ENCODE measurements at regions not wholly inside any gene's neighbourhood (a gene's known extent, or its start where the extent isn't known, plus 50 kb on each side); places are given as distances from the start of the nearest gene placed in this dataset.

DNA sequence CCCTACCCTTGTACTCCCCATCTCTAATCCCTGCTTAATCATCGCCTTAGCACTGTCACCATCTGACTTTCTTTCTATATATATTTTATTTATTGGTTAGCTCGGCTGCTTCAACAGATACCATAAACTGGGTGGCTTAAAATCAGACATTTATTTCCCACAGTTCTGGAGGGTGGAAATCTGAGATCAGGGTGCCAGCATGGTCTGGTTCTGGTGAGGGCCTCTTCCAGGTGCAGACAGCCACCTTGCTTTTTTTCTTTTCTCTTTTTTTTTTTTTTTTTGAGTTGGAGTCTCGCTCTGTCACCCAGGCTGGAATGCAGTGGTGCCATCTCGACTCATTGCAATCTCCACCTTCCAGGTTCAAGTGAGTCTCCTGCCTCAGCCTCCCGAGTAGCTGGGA, 127.5 kb upstream of the ESR1 start:
- H3K27ac Mint-ChIP-seq = no peak overlapping the region
- WGBS, 2 experiments (ENCODE audit: insufficient coverage in 1 of 2, insufficient read length in 1 of 2) = 75 to 95% methylated on average over 2 to 5 of the region's 5 CpGs

DNA sequence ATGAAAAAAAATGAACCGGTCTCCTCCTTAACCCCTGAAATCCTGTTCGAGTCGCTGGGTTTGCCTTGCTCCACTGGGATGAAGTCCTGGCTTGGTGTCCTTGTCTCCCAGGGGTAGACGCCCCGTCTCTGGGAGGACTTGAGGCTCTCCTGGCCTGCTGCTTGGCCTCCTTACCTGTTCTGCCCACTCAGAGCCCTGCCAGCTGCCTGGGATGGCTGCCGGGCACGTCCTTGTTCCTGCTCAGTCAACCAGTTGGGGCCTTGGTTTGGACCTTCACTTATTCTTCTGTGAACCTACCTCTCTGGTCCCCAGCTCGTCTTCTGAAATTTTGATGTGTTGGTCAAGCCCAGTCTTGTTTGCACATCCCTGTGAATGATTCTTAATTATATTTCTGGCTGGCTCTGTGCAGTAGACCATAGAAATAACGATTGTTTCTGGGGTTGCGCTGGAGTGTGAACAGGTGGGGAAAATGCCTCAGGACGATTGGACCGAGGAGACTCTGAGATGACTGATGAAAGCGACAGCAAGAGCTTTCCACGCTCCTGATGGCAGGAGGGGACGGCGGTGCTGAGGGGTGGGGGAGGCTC, 126.5 kb upstream of the ESR1 start:
- DNase-seq = no peak
- H3K27ac ChIP-seq (ENCODE audit: low read depth, low read length) = no peak overlapping the region
- no peak overlapping the region for H3K27ac Mint-ChIP-seq
- H3K9ac ChIP-seq (ENCODE audit: extremely low read depth, low read length, poor library complexity, severe bottlenecking) = no peak overlapping the region
- H3K4me3 Mint-ChIP-seq = no peak overlapping the region
- TF ChIP-seq, protein P1, sequence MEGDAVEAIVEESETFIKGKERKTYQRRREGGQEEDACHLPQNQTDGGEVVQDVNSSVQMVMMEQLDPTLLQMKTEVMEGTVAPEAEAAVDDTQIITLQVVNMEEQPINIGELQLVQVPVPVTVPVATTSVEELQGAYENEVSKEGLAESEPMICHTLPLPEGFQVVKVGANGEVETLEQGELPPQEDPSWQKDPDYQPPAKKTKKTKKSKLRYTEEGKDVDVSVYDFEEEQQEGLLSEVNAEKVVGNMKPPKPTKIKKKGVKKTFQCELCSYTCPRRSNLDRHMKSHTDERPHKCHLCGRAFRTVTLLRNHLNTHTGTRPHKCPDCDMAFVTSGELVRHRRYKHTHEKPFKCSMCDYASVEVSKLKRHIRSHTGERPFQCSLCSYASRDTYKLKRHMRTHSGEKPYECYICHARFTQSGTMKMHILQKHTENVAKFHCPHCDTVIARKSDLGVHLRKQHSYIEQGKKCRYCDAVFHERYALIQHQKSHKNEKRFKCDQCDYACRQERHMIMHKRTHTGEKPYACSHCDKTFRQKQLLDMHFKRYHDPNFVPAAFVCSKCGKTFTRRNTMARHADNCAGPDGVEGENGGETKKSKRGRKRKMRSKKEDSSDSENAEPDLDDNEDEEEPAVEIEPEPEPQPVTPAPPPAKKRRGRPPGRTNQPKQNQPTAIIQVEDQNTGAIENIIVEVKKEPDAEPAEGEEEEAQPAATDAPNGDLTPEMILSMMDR (conservative IDR thresholded peaks at IDR 0.05) = no peak
- H3K4me3 ChIP-seq (ENCODE audit: low read length) = peak overlapping the region; percentile 13
- peaks cover 38% of the 10 kb centered on the region for H3K4me1 Mint-ChIP-seq
- H3K27me3 Mint-ChIP-seq (ENCODE audit: insufficient read depth) = peaks cover 8% of the 10 kb centered on the region
- H3K36me3 ChIP-seq (ENCODE audit: control insufficient read depth, insufficient read depth, low read length) = no peaks in the 10 kb centered on the region
- no peaks in the 10 kb centered on the region for H3K9me3 Mint-ChIP-seq
- peaks cover 11% of the 10 kb centered on the region for H3K4me1 ChIP-seq (ENCODE audit: control insufficient read depth, insufficient read depth, low read length)
- H3K36me3 Mint-ChIP-seq (ENCODE audit: low read depth) = no peaks in the 10 kb centered on the region
- WGBS, 2 experiments (ENCODE audit: insufficient coverage in 1 of 2, insufficient read length in 1 of 2) = 88% methylated on average over 16 of the region's 16 CpGs
- no peaks in the 10 kb centered on the region for H3K27me3 ChIP-seq (ENCODE audit: control insufficient read depth, insufficient read depth, low read length, poor library complexity, severe bottlenecking)
- no peaks in the 10 kb centered on the region for H3K9me3 ChIP-seq (ENCODE audit: control insufficient read depth, low read length)

More for the DNA sequence above, 127.5 kb upstream of the ESR1 start:
- Histone ChIP-seq H3K9me3 (ENCODE audit: control insufficient read depth, low read length) (no peaks in the 10 kb centered on the region), H3K4me1 (ENCODE audit: control insufficient read depth, insufficient read depth, low read length) (peaks cover 11% of the 10 kb centered on the region), H3K9ac (ENCODE audit: extremely low read depth, low read length, poor library complexity, severe bottlenecking) (no peak overlapping the region), H3K36me3 (ENCODE audit: control insufficient read depth, insufficient read depth, low read length) (no peaks in the 10 kb centered on the region), H3K4me3 (ENCODE audit: low read length) (no peak overlapping the region), H3K27me3 (ENCODE audit: control insufficient read depth, insufficient read depth, low read length, poor library complexity, severe bottlenecking) (no peaks in the 10 kb centered on the region), H3K27ac (ENCODE audit: low read depth, low read length) (no peak overlapping the region)
- H3K4me3 Mint-ChIP-seq = no peak overlapping the region
- peaks cover 8% of the 10 kb centered on the region for H3K27me3 Mint-ChIP-seq (ENCODE audit: insufficient read depth)
- no peak for DNase-seq
- no peaks in the 10 kb centered on the region for H3K9me3 Mint-ChIP-seq
- peaks cover 39% of the 10 kb centered on the region for H3K4me1 Mint-ChIP-seq
- no peaks in the 10 kb centered on the region for H3K36me3 Mint-ChIP-seq (ENCODE audit: low read depth)
- TF ChIP-seq, protein P1 (conservative IDR thresholded peaks at IDR 0.05) = no peak

DNA sequence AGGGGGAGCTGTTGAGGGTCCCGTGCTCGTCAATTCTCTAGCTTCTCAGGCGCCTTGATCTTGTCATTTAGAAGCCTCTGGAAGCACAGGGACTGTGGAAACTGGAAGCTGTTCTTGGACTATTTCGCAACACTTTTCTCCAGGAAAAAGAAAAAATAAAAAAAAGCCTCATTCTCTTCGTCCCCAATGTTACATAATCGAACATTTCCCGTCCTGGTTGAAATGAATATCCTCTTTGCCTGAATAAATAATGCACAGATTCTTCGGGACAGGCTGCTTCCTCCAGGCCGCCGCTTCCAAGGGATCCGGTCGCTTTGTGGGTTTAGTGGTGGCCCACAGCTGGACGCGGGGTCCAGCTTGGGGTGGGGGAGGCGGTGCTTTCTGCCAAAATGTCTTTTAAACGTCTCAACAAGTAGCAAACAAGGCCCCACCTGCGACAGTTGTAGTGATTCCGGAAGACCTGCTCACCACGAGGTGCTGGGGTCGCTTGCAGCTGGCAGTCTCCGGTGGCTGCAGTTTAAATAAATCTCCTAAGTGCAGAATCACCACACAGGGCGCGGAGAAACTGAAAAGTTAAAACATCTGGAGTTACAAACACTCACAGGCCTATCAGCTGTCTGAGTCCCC, 125.9 kb upstream of the ESR1 start:
- no peak overlapping the region for H3K4me3 ChIP-seq (ENCODE audit: low read length)
- Mint-ChIP-seq H3K27me3 (ENCODE audit: insufficient read depth) (peaks cover 8% of the 10 kb centered on the region), H3K36me3 (ENCODE audit: low read depth) (no peaks in the 10 kb centered on the region), H3K4me3 (no peak overlapping the region), H3K4me1 (peaks cover 34% of the 10 kb centered on the region), H3K27ac (no peak overlapping the region), H3K9me3 (no peaks in the 10 kb centered on the region)
- no peaks in the 10 kb centered on the region for H3K27me3 ChIP-seq (ENCODE audit: control insufficient read depth, insufficient read depth, low read length, poor library complexity, severe bottlenecking)
- no peaks in the 10 kb centered on the region for H3K9me3 ChIP-seq (ENCODE audit: control insufficient read depth, low read length)
- no peak overlapping the region for H3K27ac ChIP-seq (ENCODE audit: low read depth, low read length)
- H3K36me3 ChIP-seq (ENCODE audit: control insufficient read depth, insufficient read depth, low read length) = no peaks in the 10 kb centered on the region
- no peak for DNase-seq
- no peak overlapping the region for H3K9ac ChIP-seq (ENCODE audit: extremely low read depth, low read length, poor library complexity, severe bottlenecking)
- peaks cover 11% of the 10 kb centered on the region for H3K4me1 ChIP-seq (ENCODE audit: control insufficient read depth, insufficient read depth, low read length)
- WGBS, 2 experiments (ENCODE audit: insufficient coverage in 1 of 2, insufficient read length in 1 of 2) = 90 to 92% methylated on average over 12 to 23 of the region's 23 CpGs
- TF ChIP-seq, protein P1 (conservative IDR thresholded peaks at IDR 0.05) = no peak

Measured in endodermal cell (in vitro differentiated cells).